GM23338 (cell line): ENCODE measurements at regions not wholly inside any gene's neighbourhood (a gene's known extent, or its start where the extent isn't known, plus 50 kb on each side); places are given as distances from the start of the nearest gene placed in this dataset.
A peak's percentile ranks its signal among the peaks of the same experiment; 100 is the strongest.

Experiments used
- ATAC-seq: fragments of 200-7000 bp; cut with Tn5 transposase; 3 replicates; pipeline ENCODE4 v1.9.1; 2020
- DNase-seq: peaks from one replicate; pipeline ENCODE4 v3.0.0-alpha.2; 2015; ENCODE audit warnings: low spot score
- H2AFZ ChIP-seq: fragments of 200-600 bp; sonication (generic); 2 replicates; pipeline ENCODE4 v1.8.0; 2016; ENCODE audit warnings: antibody characterized with exemption, mild to moderate bottlenecking, moderate library complexity
- H3F3A ChIP-seq: fragments of 200-600 bp; sonication (generic); replicated peaks from 2 replicates; pipeline ENCODE4 v1.8.0; 2017; ENCODE audit warnings: antibody characterized with exemption, mixed run types, low read depth
- H3K27ac ChIP-seq: fragments of 200-600 bp; sonication (generic); 2 replicates; pipeline ENCODE4 v1.6.1; 2016; ENCODE audit warnings: low read depth
- H3K27me3 ChIP-seq: fragments of 200-600 bp; sonication (generic); 2 replicates; pipeline ENCODE4 v1.8.0; 2016; ENCODE audit warnings: mild to moderate bottlenecking, mixed run types, moderate library complexity; ENCODE audit not compliant: insufficient read depth
- H3K36me3 ChIP-seq: fragments of 200-600 bp; sonication (generic); 2 replicates; pipeline ENCODE4 v1.8.0; 2016; ENCODE audit warnings: mild to moderate bottlenecking; ENCODE audit not compliant: insufficient read depth
- H3K4me1 ChIP-seq: fragments of 200-600 bp; sonication (generic); 2 replicates; pipeline ENCODE4 v1.8.0; 2016; ENCODE audit warnings: mild to moderate bottlenecking, moderate library complexity; ENCODE audit not compliant: insufficient read depth
- H3K4me2 ChIP-seq: fragments of 200-600 bp; sonication (generic); 2 replicates; pipeline ENCODE4 v1.7.1; 2017; ENCODE audit warnings: mixed run types
- H3K4me3 ChIP-seq: fragments of 200-600 bp; sonication (generic); 2 replicates; pipeline ENCODE4 v1.6.1; 2016; ENCODE audit warnings: mixed run types
- H3K79me2 ChIP-seq: fragments of 200-600 bp; sonication (generic); replicated peaks from 2 replicates; pipeline ENCODE4 v1.8.0; 2017; ENCODE audit warnings: mild to moderate bottlenecking; ENCODE audit not compliant: insufficient read depth
- H3K9me2 ChIP-seq: fragments of 200-600 bp; sonication (generic); 2 replicates; pipeline ENCODE4 v1.8.0; 2017; ENCODE audit not compliant: insufficient read depth
- H4K20me1 ChIP-seq: fragments of 200-600 bp; sonication (generic); replicated peaks from 2 replicates; pipeline ENCODE4 v1.8.0; 2017; ENCODE audit warnings: mild to moderate bottlenecking; ENCODE audit not compliant: insufficient read depth
- H3K27ac Mint-ChIP-seq: 2 replicates; pipeline ENCODE4 v1.8.0; 2020; ENCODE audit warnings: inconsistent platforms, mild to moderate bottlenecking, moderate library complexity, mixed read lengths
- H3K27me3 Mint-ChIP-seq: 3 replicates; pipeline ENCODE4 v1.8.0; 2022; ENCODE audit warnings: low read depth, mild to moderate bottlenecking, moderate library complexity, mixed read lengths, inconsistent platforms; ENCODE audit not compliant: insufficient read depth, poor library complexity
- H3K36me3 Mint-ChIP-seq: 3 replicates; pipeline ENCODE4 v1.8.0; 2021; ENCODE audit warnings: low read depth, mild to moderate bottlenecking, inconsistent platforms, moderate library complexity, mixed read lengths
- H3K4me1 Mint-ChIP-seq: 3 replicates; pipeline ENCODE4 v1.8.0; 2020; ENCODE audit warnings: mild to moderate bottlenecking, inconsistent platforms, mixed read lengths
- H3K4me3 Mint-ChIP-seq: 3 replicates; pipeline ENCODE4 v1.8.0; 2021; ENCODE audit warnings: moderate library complexity, mild to moderate bottlenecking, inconsistent platforms, mixed read lengths
- H3K9me3 Mint-ChIP-seq: 3 replicates; pipeline ENCODE4 v1.8.0; 2020; ENCODE audit warnings: moderate library complexity, mild to moderate bottlenecking, inconsistent platforms, mixed read lengths
- CREB1 ChIP-seq: fragments of 250-450 bp; sonication (Bioruptor Pico); IDR thresholded peaks from 2 replicates; pipeline ENCODE4 v1.5.0; 2020; ENCODE audit warnings: low read depth, mild to moderate bottlenecking, moderate library complexity
- CTCF ChIP-seq, 2 experiments: fragments of 200-600 bp in 1 of 2; sonication (generic) in 1 of 2; conservative IDR thresholded peaks; 2 replicates each; pipeline versions ENCODE4 v1.5.1 to v1.6.1; 2016 to 2017; ENCODE audit warnings: antibody characterized with exemption in 2 of 2, low read depth in 2 of 2, mild to moderate bottlenecking in 2 of 2, moderate library complexity in 1 of 2
- EZH2 ChIP-seq: fragments of 200-600 bp; sonication (generic); IDR thresholded peaks from one replicate; pipeline ENCODE4 v1.8.0; 2017; ENCODE audit warnings: antibody characterized with exemption, mild to moderate bottlenecking, low read depth; ENCODE audit not compliant: unreplicated experiment
- EZH2phosphoT487 ChIP-seq: fragments of 200-600 bp; sonication (generic); IDR thresholded peaks from one replicate; pipeline ENCODE4 v1.8.1; 2018; ENCODE audit warnings: antibody characterized with exemption; ENCODE audit not compliant: unreplicated experiment
- JUNB ChIP-seq: IDR thresholded peaks from one replicate; pipeline ENCODE4 v1.6.1; 2016; ENCODE audit warnings: antibody characterized with exemption; ENCODE audit not compliant: unreplicated experiment
- NANOG ChIP-seq: IDR thresholded peaks from 2 replicates; pipeline ENCODE4 v1.6.1; 2016; ENCODE audit warnings: antibody characterized with exemption, borderline replicate concordance
- POLR2AphosphoS5 ChIP-seq: IDR thresholded peaks from 2 replicates; pipeline ENCODE4 v1.6.1; 2016; ENCODE audit warnings: antibody characterized with exemption, low read depth
- STAT1 ChIP-seq: IDR thresholded peaks from one replicate; pipeline ENCODE4 v1.6.1; 2016; ENCODE audit warnings: antibody characterized with exemption; ENCODE audit not compliant: unreplicated experiment
- ZNF114 ChIP-seq: fragments of 250-450 bp; sonication (Bioruptor Pico); IDR thresholded peaks from 2 replicates; pipeline ENCODE4 v1.5.0; 2020; ENCODE audit warnings: mild to moderate bottlenecking, moderate library complexity
- ZNF331 ChIP-seq: fragments of 250-450 bp; sonication (Bioruptor Pico); IDR thresholded peaks from 2 replicates; pipeline ENCODE4 v1.5.0; 2020; ENCODE audit warnings: low read depth, mild to moderate bottlenecking, moderate library complexity
- ZNF462 ChIP-seq: fragments of 250-450 bp; sonication (Bioruptor Pico); IDR thresholded peaks from 2 replicates; pipeline ENCODE4 v1.5.0; 2020; ENCODE audit warnings: mild to moderate bottlenecking, moderate library complexity

- no peak overlapping the region for H2AFZ ChIP-seq
- Mint-ChIP-seq H3K9me3 (no peaks in the 10 kb centered on the region), H3K27me3 (peaks cover 60% of the 10 kb centered on the region)
Measured at GRCh38 chr1:175888996-175889395, 145.6 kb upstream of the TNR start.

GRCh38 chr1:175887981-175888428, 144.6 kb upstream of the TNR start:
- H3F3A ChIP-seq = no peaks in the 10 kb centered on the region
- H3K36me3 ChIP-seq = no peaks in the 10 kb centered on the region
- peaks cover 52% of the 10 kb centered on the region for H3K27me3 Mint-ChIP-seq
- H3K4me3 Mint-ChIP-seq = peak overlapping the region; percentile 61; the same call in 2 of the 3 replicates
- peaks cover 62% of the 10 kb centered on the region for H3K27me3 ChIP-seq
- H3K4me3 ChIP-seq = peak overlapping the region; percentile 30
- H3K4me1 Mint-ChIP-seq = peaks cover 14% of the 10 kb centered on the region
- TF ChIP-seq CTCF (conservative IDR thresholded peaks at IDR 0.05; ENCODE audit: low read depth in 2 of 2) (peak; percentile 81 to 93), ZNF331 (CRISPR knock-in tag) (no peak), ZNF114 (no peak), EZH2 (no peak), ZNF462 (0 out of 2 replicates have a peak, but pooled peaks have one; percentile 18), JUNB (no peak), NANOG (no peak), EZH2phosphoT487 (no peak), CREB1 (CRISPR knock-in tag) (peak; percentile 20; the same call in 1 of the 2 replicates)
- peaks cover 2% of the 10 kb centered on the region; the same call in 1 of the 2 replicates for H4K20me1 ChIP-seq
- H3K4me2 ChIP-seq = peak overlapping the region; percentile 71
- H3K9me3 Mint-ChIP-seq = no peaks in the 10 kb centered on the region
- ATAC-seq = peak; percentile 98
- H2AFZ ChIP-seq = peak overlapping the region; percentile 93
- H3K36me3 Mint-ChIP-seq = no peaks in the 10 kb centered on the region
- H3K27ac ChIP-seq = no peak overlapping the region
- no peak overlapping the region for H3K27ac Mint-ChIP-seq
- peak; percentile 97 for DNase-seq
- no peaks in the 10 kb centered on the region for H3K79me2 ChIP-seq
- no peaks in the 10 kb centered on the region for H3K9me2 ChIP-seq
- H3K4me1 ChIP-seq = no peaks in the 10 kb centered on the region

More at GRCh38 chr1:175888996-175889395, 145.6 kb upstream of the TNR start:
- Mint-ChIP-seq H3K36me3 (no peaks in the 10 kb centered on the region), H3K4me3 (no peak overlapping the region), H3K4me1 (peaks cover 14% of the 10 kb centered on the region), H3K27ac (no peak overlapping the region)
- no peaks in the 10 kb centered on the region for H3K79me2 ChIP-seq
- no peak for TF ChIP-seq STAT1
- no peak for TF ChIP-seq EZH2phosphoT487
- TF ChIP-seq NANOG = no peak
- TF ChIP-seq POLR2AphosphoS5 = no peak
- TF ChIP-seq ZNF331 (CRISPR knock-in tag) = no peak
- H3F3A ChIP-seq = no peaks in the 10 kb centered on the region
- H3K4me1 ChIP-seq = no peaks in the 10 kb centered on the region
- H4K20me1 ChIP-seq = peaks cover 2% of the 10 kb centered on the region; the same call in 1 of the 2 replicates
- H3K9me2 ChIP-seq = no peaks in the 10 kb centered on the region
- H3K36me3 ChIP-seq = no peaks in the 10 kb centered on the region
- H3K27ac ChIP-seq = no peak overlapping the region
- H3K4me2 ChIP-seq = no peak overlapping the region
- no peak overlapping the region for H3K4me3 ChIP-seq
- H3K27me3 ChIP-seq = peaks cover 72% of the 10 kb centered on the region
- DNase-seq (no peak), ATAC-seq (no peak)
